Mesenchymal stem cell (in vitro differentiated cells and primary cell): ENCODE measurements at regions not wholly inside any gene's neighbourhood (a gene's known extent, or its start where the extent isn't known, plus 50 kb on each side); places are given as distances from the start of the nearest gene placed in this dataset.

Experiments used
- DNase-seq: peaks from one replicate; pipeline ENCODE4 v3.0.0-alpha.2; 2013
- H2AFZ ChIP-seq: one replicate; pipeline ENCODE4 v1.6.1; 2013; ENCODE audit warnings: low read depth, mild to moderate bottlenecking, control low read depth, inconsistent platforms, low read length, moderate library complexity
- H2AK5ac ChIP-seq: 2 replicates; pipeline ENCODE4 v1.6.1; 2013; ENCODE audit warnings: low read length, moderate library complexity, mild to moderate bottlenecking, inconsistent platforms; ENCODE audit not compliant: severe bottlenecking
- H2BK120ac ChIP-seq: one replicate; pipeline ENCODE4 v1.6.1; 2013; ENCODE audit warnings: low read depth, mild to moderate bottlenecking, inconsistent platforms, low read length, moderate library complexity
- H2BK12ac ChIP-seq, 2 experiments: one replicate each; pipeline ENCODE4 v1.6.1; 2013; ENCODE audit warnings: inconsistent platforms in 2 of 2, low read length in 2 of 2, mild to moderate bottlenecking in 2 of 2, moderate library complexity in 2 of 2, control low read depth in 1 of 2
- H2BK15ac ChIP-seq: one replicate; pipeline ENCODE4 v1.6.1; 2013; ENCODE audit warnings: mild to moderate bottlenecking, low read depth, inconsistent platforms; ENCODE audit not compliant: poor library complexity, severe bottlenecking
- H2BK5ac ChIP-seq: 2 replicates; pipeline ENCODE4 v1.6.1; 2013; ENCODE audit warnings: low read depth, mild to moderate bottlenecking, low read length, control low read depth, inconsistent platforms; ENCODE audit not compliant: poor library complexity, severe bottlenecking
- H3K14ac ChIP-seq, 2 experiments: one replicate each; pipeline ENCODE4 v1.6.1; 2013; ENCODE audit warnings: inconsistent platforms in 2 of 2, low read length in 2 of 2, control low read depth in 1 of 2, mild to moderate bottlenecking in 1 of 2, moderate library complexity in 1 of 2
- H3K18ac ChIP-seq, 2 experiments: one replicate each; pipeline ENCODE4 v1.6.1; 2013; ENCODE audit warnings: inconsistent platforms in 2 of 2, low read length in 2 of 2, control low read depth in 1 of 2, low read depth in 1 of 2, mild to moderate bottlenecking in 1 of 2
- H3K23ac ChIP-seq, 2 experiments: one replicate each; pipeline ENCODE4 v1.6.1; 2013; ENCODE audit warnings: inconsistent platforms in 2 of 2, low read length in 2 of 2, mild to moderate bottlenecking in 2 of 2, moderate library complexity in 2 of 2, control low read depth in 1 of 2
- H3K27ac ChIP-seq: 2 replicates; pipeline ENCODE4 v1.5.1; 2013; ENCODE audit warnings: mild to moderate bottlenecking, moderate library complexity, low read length, control low read depth, inconsistent platforms; ENCODE audit not compliant: poor library complexity, severe bottlenecking
- H3K27me3 ChIP-seq, 2 experiments: 2 replicates each; pipeline versions ENCODE4 v1.6.1 to v1.7.0; 2013; ENCODE audit warnings: low read length in 2 of 2, mild to moderate bottlenecking in 2 of 2, moderate library complexity in 2 of 2, control low read depth in 1 of 2, inconsistent platforms in 1 of 2; ENCODE audit not compliant: control insufficient read depth in 1 of 2, insufficient read depth in 1 of 2
- H3K36me3 ChIP-seq, 2 experiments: 2 replicates each; pipeline versions ENCODE4 v1.6.1 to v1.7.0; 2013; ENCODE audit warnings: low read length in 2 of 2, control low read depth in 1 of 2, inconsistent platforms in 1 of 2, low read depth in 1 of 2, mild to moderate bottlenecking in 1 of 2; ENCODE audit not compliant: insufficient read depth in 2 of 2, control insufficient read depth in 1 of 2
- H3K4ac ChIP-seq, 2 experiments: one replicate each; pipeline ENCODE4 v1.6.1; 2013; ENCODE audit warnings: inconsistent platforms in 2 of 2, low read length in 2 of 2, mild to moderate bottlenecking in 2 of 2, moderate library complexity in 2 of 2, control low read depth in 1 of 2, low read depth in 1 of 2
- H3K4me1 ChIP-seq: 2 replicates; pipeline ENCODE4 v1.6.1; 2013; ENCODE audit warnings: low read depth, low read length, control low read depth; ENCODE audit not compliant: control insufficient read depth, insufficient read depth
- H3K4me2 ChIP-seq: 2 replicates; pipeline ENCODE4 v1.6.1; 2013; ENCODE audit warnings: low read length, mild to moderate bottlenecking, inconsistent platforms; ENCODE audit not compliant: poor library complexity, severe bottlenecking
- H3K4me3 ChIP-seq, 2 experiments: 2 replicates each; pipeline versions ENCODE4 v1.5.1 to v1.7.0; 2013; ENCODE audit warnings: low read length in 2 of 2, mild to moderate bottlenecking in 2 of 2, control low read depth in 1 of 2, low read depth in 1 of 2; ENCODE audit not compliant: insufficient read depth in 1 of 2
- H3K79me1 ChIP-seq: replicated peaks from 2 replicates; pipeline ENCODE4 v1.6.1; 2013; ENCODE audit warnings: mild to moderate bottlenecking, control low read depth, low read length, inconsistent platforms; ENCODE audit not compliant: poor library complexity, severe bottlenecking
- H3K9ac ChIP-seq: 2 replicates; pipeline ENCODE4 v1.7.0; 2013; ENCODE audit warnings: mild to moderate bottlenecking, low read length, moderate library complexity
- H3K9me3 ChIP-seq: 2 replicates; pipeline ENCODE4 v1.7.0; 2013; ENCODE audit warnings: mild to moderate bottlenecking, low read length; ENCODE audit not compliant: control insufficient read depth
- H4K8ac ChIP-seq: one replicate; pipeline ENCODE4 v1.6.1; 2013; ENCODE audit warnings: inconsistent platforms, mild to moderate bottlenecking, low read length, moderate library complexity
- H4K91ac ChIP-seq: one replicate; pipeline ENCODE4 v1.6.1; 2013; ENCODE audit warnings: mild to moderate bottlenecking, low read length, inconsistent platforms
- whole genome bisulfite sequencing: methylation state at CpG from one replicate; pipeline ENCODE4 v1.1.7; 2013; ENCODE audit warnings: mixed read lengths; 5-methylcytosine and 5-hydroxymethylcytosine counted together

DNA sequence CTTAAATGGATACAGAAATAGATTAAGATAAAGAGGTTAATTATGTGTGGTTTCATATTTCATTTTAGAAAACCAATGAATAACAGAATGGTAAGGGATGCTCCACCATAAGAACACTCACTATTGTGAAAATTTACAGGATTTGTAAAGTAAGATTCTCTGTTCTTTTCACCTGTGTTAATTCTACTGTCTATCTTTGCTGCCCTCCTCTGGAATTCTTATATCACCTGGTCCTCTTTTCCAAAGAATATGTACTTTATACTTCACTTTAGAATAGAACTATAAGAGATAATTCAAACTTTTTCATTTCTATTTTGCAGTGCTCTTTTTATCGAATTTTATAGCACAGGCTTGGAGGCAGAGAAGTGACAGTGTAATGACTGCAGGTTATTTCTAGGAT, 213.4 kb downstream of the LURAP1L start:
- no peak overlapping the region for H3K23ac ChIP-seq

DNA sequence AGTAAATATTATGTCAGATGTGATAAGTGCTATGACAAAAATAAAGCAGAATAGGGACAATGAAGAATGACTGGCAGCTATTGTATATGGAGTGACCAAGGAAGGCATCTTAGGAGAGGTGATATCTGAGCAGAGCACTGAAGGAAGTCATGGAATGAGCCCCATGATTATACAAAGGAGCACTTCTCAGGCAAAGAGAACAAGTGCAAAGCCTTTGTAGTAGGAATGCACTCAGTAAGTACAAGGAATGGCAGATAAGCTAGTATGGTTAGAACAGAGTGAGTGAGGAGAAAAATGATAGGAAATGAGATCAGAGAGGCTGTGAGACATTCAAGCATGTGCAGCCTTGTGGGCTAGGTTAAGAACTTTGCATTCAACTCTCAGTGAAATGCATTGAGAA, 214.8 kb downstream of the LURAP1L start:
- Histone ChIP-seq H2BK120ac (no peak overlapping the region), H3K18ac (no peak overlapping the region), H3K23ac (no peak overlapping the region), H3K4me2 (no peak overlapping the region), H2BK12ac (no peak overlapping the region), H2BK15ac (no peak overlapping the region), H2BK5ac (no peak overlapping the region), H3K4ac (no peak overlapping the region), H3K27me3 (no peaks in the 10 kb centered on the region), H3K27ac (no peak overlapping the region), H3K14ac (no peak overlapping the region), H3K4me3 (no peak overlapping the region), H3K36me3 (no peaks in the 10 kb centered on the region), H4K8ac (no peak overlapping the region), H2AFZ (no peak overlapping the region), H3K9me3 (no peaks in the 10 kb centered on the region), H3K9ac (no peak overlapping the region), H3K79me1 (no peaks in the 10 kb centered on the region), H2AK5ac (no peak overlapping the region), H4K91ac (no peak overlapping the region), H3K4me1 (no peaks in the 10 kb centered on the region)
- no peak for DNase-seq

More for the DNA sequence above, 213.4 kb downstream of the LURAP1L start:
- no CpG with 5 or more reads among the region's 1 CpG for WGBS
- Histone ChIP-seq H3K9ac (no peak overlapping the region), H3K4me3 (no peak overlapping the region), H3K27me3 (no peaks in the 10 kb centered on the region), H3K4ac (no peak overlapping the region), H3K9me3 (no peaks in the 10 kb centered on the region), H4K8ac (no peak overlapping the region), H2BK15ac (no peak overlapping the region), H2BK5ac (no peak overlapping the region), H3K4me2 (no peak overlapping the region), H4K91ac (no peak overlapping the region), H2BK12ac (no peak overlapping the region), H2BK120ac (no peak overlapping the region), H3K4me1 (no peaks in the 10 kb centered on the region), H3K27ac (no peak overlapping the region), H2AFZ (no peak overlapping the region), H3K36me3 (no peaks in the 10 kb centered on the region), H3K14ac (no peak overlapping the region), H3K18ac (no peak overlapping the region), H3K79me1 (no peaks in the 10 kb centered on the region), H2AK5ac (no peak overlapping the region)
- no peak for DNase-seq

DNA sequence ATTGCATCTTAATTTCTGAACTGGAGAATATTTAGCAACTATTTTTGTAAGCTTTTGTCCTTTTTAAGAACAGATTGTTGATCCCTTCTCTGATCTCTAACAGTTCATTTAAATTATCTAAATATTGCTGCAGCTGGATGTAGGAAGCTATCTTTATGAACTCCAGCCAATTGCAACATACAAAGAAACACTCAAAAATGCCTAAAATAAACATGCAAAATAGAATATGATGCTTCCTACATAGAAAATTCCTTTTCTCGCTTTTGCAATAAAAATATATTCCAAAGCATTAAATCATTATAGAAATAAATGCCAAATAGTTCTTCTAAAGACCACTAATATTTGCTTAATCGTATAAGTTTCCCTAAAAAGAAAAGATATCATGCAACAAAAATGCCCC, 218.6 kb downstream of the LURAP1L start:
- Histone ChIP-seq H3K4me2 (no peak overlapping the region), H3K4me3 (no peak overlapping the region), H2BK5ac (no peak overlapping the region), H2AFZ (no peak overlapping the region), H3K14ac (no peak overlapping the region), H3K9me3 (no peaks in the 10 kb centered on the region), H3K79me1 (no peaks in the 10 kb centered on the region), H4K8ac (no peak overlapping the region), H2BK15ac (no peak overlapping the region), H4K91ac (no peak overlapping the region), H2BK120ac (no peak overlapping the region), H3K9ac (no peak overlapping the region), H3K27me3 (no peaks in the 10 kb centered on the region), H2AK5ac (no peak overlapping the region), H2BK12ac (no peak overlapping the region), H3K18ac (no peak overlapping the region), H3K27ac (no peak overlapping the region), H3K4ac (no peak overlapping the region), H3K36me3 (no peaks in the 10 kb centered on the region), H3K4me1 (no peaks in the 10 kb centered on the region), H3K23ac (no peak overlapping the region)
- DNase-seq, result no peak
- WGBS, result 100% methylated on average over 1 of the region's 2 CpGs

DNA sequence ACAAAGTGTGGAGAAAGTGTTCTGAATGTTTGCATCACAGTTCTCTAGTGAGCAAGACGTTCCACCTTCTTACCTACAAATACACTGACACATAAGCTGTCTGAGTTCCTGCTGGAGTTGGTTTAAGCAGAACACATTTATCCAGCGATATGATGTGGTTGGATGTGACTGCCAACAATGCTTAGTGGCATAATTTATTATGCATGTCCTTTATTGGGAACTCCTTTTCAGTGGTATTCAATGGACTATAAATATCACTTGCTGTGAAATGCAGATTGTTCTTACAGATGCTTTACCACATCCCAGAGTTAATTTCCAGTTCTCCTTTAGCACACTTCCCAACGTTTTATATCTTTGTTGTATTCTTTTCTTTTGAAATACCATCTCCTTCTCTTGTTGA, 222.2 kb downstream of the LURAP1L start:
- Histone ChIP-seq H4K8ac (no peak overlapping the region), H2BK15ac (no peak overlapping the region), H2AFZ (no peak overlapping the region), H3K23ac (no peak overlapping the region), H3K18ac (no peak overlapping the region), H3K36me3 (no peaks in the 10 kb centered on the region), H2AK5ac (no peak overlapping the region), H3K4ac (no peak overlapping the region), H4K91ac (no peak overlapping the region), H3K9ac (no peak overlapping the region), H3K9me3 (no peaks in the 10 kb centered on the region), H3K4me1 (no peaks in the 10 kb centered on the region), H2BK120ac (no peak overlapping the region), H3K14ac (no peak overlapping the region), H3K27me3 (no peaks in the 10 kb centered on the region), H3K4me2 (no peak overlapping the region), H2BK5ac (no peak overlapping the region), H2BK12ac (no peak overlapping the region), H3K27ac (no peak overlapping the region), H3K79me1 (no peaks in the 10 kb centered on the region), H3K4me3 (no peak overlapping the region)
- WGBS, result 82% methylated on average over 2 of the region's 3 CpGs
- DNase-seq, result no peak
